ENCODE measurements at regions not wholly inside any gene's neighbourhood (a gene's known extent, or its start where the extent isn't known, plus 50 kb on each side); places are given as distances from the start of the nearest gene placed in this dataset.

- H3K27ac ChIP-seq = no peak overlapping the region
- no peaks in the 10 kb centered on the region for H3K9me3 ChIP-seq
- TF ChIP-seq, protein P1, sequence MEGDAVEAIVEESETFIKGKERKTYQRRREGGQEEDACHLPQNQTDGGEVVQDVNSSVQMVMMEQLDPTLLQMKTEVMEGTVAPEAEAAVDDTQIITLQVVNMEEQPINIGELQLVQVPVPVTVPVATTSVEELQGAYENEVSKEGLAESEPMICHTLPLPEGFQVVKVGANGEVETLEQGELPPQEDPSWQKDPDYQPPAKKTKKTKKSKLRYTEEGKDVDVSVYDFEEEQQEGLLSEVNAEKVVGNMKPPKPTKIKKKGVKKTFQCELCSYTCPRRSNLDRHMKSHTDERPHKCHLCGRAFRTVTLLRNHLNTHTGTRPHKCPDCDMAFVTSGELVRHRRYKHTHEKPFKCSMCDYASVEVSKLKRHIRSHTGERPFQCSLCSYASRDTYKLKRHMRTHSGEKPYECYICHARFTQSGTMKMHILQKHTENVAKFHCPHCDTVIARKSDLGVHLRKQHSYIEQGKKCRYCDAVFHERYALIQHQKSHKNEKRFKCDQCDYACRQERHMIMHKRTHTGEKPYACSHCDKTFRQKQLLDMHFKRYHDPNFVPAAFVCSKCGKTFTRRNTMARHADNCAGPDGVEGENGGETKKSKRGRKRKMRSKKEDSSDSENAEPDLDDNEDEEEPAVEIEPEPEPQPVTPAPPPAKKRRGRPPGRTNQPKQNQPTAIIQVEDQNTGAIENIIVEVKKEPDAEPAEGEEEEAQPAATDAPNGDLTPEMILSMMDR (IDR thresholded peaks at IDR 0.05) = no peak
- no peaks in the 10 kb centered on the region for H3K36me3 ChIP-seq
- H3K4me3 ChIP-seq (ENCODE audit: low read depth in 1 of 2, low read length in 1 of 2) = no peak overlapping the region
- peaks cover 3 to 4% of the 10 kb centered on the region in 2 experiments for H3K4me1 ChIP-seq (ENCODE audit: control insufficient read depth in 1 of 2, insufficient read depth in 1 of 2, low read depth in 1 of 2, low read length in 1 of 2)
- H3K27me3 ChIP-seq = no peaks in the 10 kb centered on the region
Observed at GRCh38 chr2:57759131-57759530, 287.5 kb upstream of the VRK2 start.

GRCh38 chr2:57759822-57760300, 286.7 kb upstream of the VRK2 start:
- Histone ChIP-seq H3K9me3 (no peaks in the 10 kb centered on the region), H3K4me3 (ENCODE audit: low read depth in 1 of 2, low read length in 1 of 2) (no peak overlapping the region), H3K27ac (no peak overlapping the region)

DNA sequence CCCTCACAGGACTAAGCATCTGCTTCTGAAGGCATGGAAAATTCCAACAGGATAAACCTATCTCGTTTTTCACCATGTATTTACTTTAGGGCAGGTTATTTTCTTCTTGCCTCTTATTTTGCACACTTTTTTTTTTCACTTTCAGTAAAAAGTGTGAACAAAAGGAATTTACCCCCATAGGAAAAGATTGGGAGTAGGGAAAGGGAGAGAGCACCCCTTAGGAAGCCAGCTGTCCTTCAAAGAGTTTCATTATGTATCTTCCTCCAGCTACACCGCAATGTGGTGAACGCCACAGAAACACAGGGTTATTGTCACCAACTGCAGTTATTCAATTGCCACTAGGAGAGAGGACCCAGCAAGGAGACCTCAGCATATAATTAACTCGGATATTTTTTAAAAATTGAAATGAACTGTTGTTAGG, 286.2 kb upstream of the VRK2 start:
- Histone ChIP-seq H3K27ac (no peak overlapping the region), H3K36me3 (no peaks in the 10 kb centered on the region), H3K4me1 (ENCODE audit: control insufficient read depth in 1 of 2, insufficient read depth in 1 of 2, low read depth in 1 of 2, low read length in 1 of 2) (peaks cover 3 to 4% of the 10 kb centered on the region in 2 experiments), H3K9me3 (no peaks in the 10 kb centered on the region), H3K4me3 (ENCODE audit: low read depth in 1 of 2, low read length in 1 of 2) (no peak overlapping the region), H3K27me3 (no peaks in the 10 kb centered on the region)
- TF ChIP-seq, protein P1 (IDR thresholded peaks at IDR 0.05) = no peak

More at GRCh38 chr2:57759822-57760300, 286.7 kb upstream of the VRK2 start:
- TF ChIP-seq, protein P1 (IDR thresholded peaks at IDR 0.05) = peak; percentile 73
- no peaks in the 10 kb centered on the region for H3K27me3 ChIP-seq
- H3K36me3 ChIP-seq = no peaks in the 10 kb centered on the region
- H3K4me1 ChIP-seq (ENCODE audit: control insufficient read depth in 1 of 2, insufficient read depth in 1 of 2, low read depth in 1 of 2, low read length in 1 of 2) = peaks cover 3 to 4% of the 10 kb centered on the region in 2 experiments

DNA sequence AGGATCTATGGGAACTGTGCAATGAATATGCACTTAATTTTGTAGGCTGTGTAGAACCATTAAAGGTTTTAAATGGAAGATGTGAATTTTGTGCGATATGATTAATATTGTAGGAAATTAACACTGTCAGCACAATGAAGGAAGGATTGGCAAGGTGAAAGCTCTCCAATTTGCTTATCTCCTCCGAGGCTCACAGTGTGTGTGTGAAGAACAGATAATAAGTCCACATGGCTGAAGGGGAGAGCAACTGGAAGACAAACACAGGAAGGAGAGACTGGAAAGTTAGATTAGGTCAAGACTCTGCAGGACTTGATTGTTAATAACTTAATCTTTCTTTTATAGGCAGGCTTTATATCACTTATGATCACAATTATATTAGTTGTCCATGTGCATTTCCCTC, 269.7 kb upstream of the VRK2 start:
- Histone ChIP-seq H3K9me3 (no peaks in the 10 kb centered on the region), H3K4me1 (ENCODE audit: control insufficient read depth in 1 of 2, insufficient read depth in 1 of 2, low read depth in 1 of 2, low read length in 1 of 2) (no peaks in the 10 kb centered on the region), H3K27ac (no peak overlapping the region), H3K27me3 (no peaks in the 10 kb centered on the region), H3K4me3 (ENCODE audit: low read depth in 1 of 2, low read length in 1 of 2) (no peak overlapping the region), H3K36me3 (no peaks in the 10 kb centered on the region)
- TF ChIP-seq, protein P1 (IDR thresholded peaks at IDR 0.05) = no peak

DNA sequence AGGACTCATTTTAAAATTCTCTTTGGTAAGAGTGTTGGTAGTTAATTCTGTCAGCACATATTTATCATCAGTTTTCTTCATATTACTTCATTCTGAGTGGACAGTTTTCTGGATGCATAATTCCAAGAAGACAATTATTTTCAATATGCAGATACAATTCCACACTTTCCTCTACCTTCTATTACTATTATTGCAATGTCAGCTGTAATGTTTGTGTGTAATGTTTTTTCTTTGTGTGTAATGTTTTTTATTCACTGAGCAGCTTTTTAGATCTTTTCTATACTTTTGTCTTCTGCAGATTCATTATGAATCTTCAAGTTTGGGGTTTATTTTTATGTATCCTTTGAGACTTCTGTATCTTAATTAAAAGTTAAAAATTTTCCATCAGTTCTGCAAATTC, 264.0 kb upstream of the VRK2 start:
- H3K4me3 ChIP-seq (ENCODE audit: low read depth in 1 of 2, low read length in 1 of 2) = no peak overlapping the region
- no peaks in the 10 kb centered on the region for H3K36me3 ChIP-seq
- H3K27me3 ChIP-seq = no peaks in the 10 kb centered on the region
- H3K27ac ChIP-seq = no peak overlapping the region
- no peaks in the 10 kb centered on the region for H3K4me1 ChIP-seq (ENCODE audit: control insufficient read depth in 1 of 2, insufficient read depth in 1 of 2, low read depth in 1 of 2, low read length in 1 of 2)
- no peaks in the 10 kb centered on the region for H3K9me3 ChIP-seq
- TF ChIP-seq, protein P1 (IDR thresholded peaks at IDR 0.05) = no peak

DNA sequence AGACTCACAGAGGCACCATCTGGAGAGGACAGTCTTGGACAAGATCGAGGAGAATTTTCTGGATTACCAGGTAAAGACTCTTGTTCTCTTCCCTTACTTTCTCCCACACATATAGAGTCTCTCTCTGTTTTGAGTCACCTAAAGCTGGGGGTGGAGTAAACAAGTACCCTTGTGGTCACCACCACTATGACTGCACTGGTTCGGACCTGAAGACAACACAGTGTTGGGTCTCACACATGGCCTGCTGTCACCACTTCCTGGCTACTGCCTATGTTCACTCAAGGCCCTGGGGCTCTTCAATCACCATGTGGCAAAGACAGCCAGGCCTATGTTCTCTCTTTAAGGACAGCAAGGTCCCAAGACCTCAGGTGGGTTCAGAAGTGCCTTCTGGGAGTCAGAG, 253.3 kb upstream of the VRK2 start:
- no peaks in the 10 kb centered on the region for H3K36me3 ChIP-seq

More for the DNA sequence above, 253.3 kb upstream of the VRK2 start:
- Histone ChIP-seq H3K4me1 (ENCODE audit: control insufficient read depth in 1 of 2, insufficient read depth in 1 of 2, low read depth in 1 of 2, low read length in 1 of 2) (no peaks in the 10 kb centered on the region), H3K27ac (no peak overlapping the region), H3K27me3 (no peaks in the 10 kb centered on the region), H3K9me3 (no peaks in the 10 kb centered on the region), H3K4me3 (ENCODE audit: low read depth in 1 of 2, low read length in 1 of 2) (no peak overlapping the region)
- TF ChIP-seq, protein P1 (IDR thresholded peaks at IDR 0.05) = no peak

Measured in neutrophil (primary cell).